Stomach smooth muscle (tissue), 2 donors: ENCODE measurements at regions not wholly inside any gene's neighbourhood (a gene's known extent, or its start where the extent isn't known, plus 50 kb on each side); places are given as distances from the start of the nearest gene placed in this dataset.
"Not testable (repeated sequence)": the region's sequence is repeated elsewhere in the genome, so short reads cannot be mapped to it uniquely, and the experiment has no call there.

Source experiments
- H3K27ac ChIP-seq: one replicate; pipeline ENCODE4 v1.7.0; 2013; ENCODE audit warnings: mild to moderate bottlenecking, low read length, inconsistent platforms
- H3K27me3 ChIP-seq, 2 donors: one replicate each; pipeline ENCODE4 v1.7.0; 2013; ENCODE audit warnings: low read length in 2 of 2; ENCODE audit not compliant: insufficient read depth in 2 of 2, control insufficient read depth in 1 of 2
- H3K36me3 ChIP-seq, 2 donors: one replicate each; pipeline ENCODE4 v1.7.0; 2013; ENCODE audit warnings: low read length in 2 of 2; ENCODE audit not compliant: control insufficient read depth in 2 of 2, insufficient read depth in 2 of 2
- H3K4me1 ChIP-seq: one replicate; pipeline ENCODE4 v1.7.0; 2013; ENCODE audit warnings: low read length; ENCODE audit not compliant: control insufficient read depth, insufficient read depth
- H3K4me3 ChIP-seq, 2 donors: one replicate each; pipeline ENCODE4 v1.7.0; 2013; ENCODE audit warnings: low read length in 2 of 2
- H3K9ac ChIP-seq, 2 donors: one replicate each; pipeline ENCODE4 v1.7.0; 2013; ENCODE audit warnings: low read length in 2 of 2, mild to moderate bottlenecking in 1 of 2
- H3K9me3 ChIP-seq, 2 donors: one replicate each; pipeline ENCODE4 v1.7.0; 2013; ENCODE audit warnings: low read length in 2 of 2; ENCODE audit not compliant: control insufficient read depth in 2 of 2
- donor health status: healthy.
- donor health status: Pancreatic carcinoma.

DNA sequence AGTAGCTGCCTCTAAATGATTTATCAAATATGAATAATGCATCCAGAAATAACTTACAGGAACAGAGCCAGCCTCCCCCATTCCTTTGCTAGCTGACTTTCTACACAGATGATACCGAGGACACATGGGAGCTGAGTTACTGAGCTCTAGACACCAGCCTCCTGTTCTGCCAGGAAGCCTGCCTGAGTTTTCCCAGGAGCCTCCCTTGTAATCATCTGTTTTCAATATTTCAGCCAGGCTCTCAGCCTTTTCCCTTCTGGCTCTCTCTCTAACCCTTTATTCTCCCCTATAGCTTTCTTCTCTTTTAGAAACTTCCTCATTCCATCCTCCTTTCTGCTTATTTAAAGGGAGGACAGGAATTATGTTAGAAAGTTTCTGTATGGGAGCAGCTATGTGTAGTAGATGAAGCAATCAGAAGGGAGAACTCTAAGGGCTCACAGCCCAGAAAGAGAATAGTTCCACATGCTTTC, 911.6 kb downstream of the TDRD15 start:
- H3K27ac ChIP-seq: no peak overlapping the region
- no peaks in the 10 kb centered on the region for H3K4me1 ChIP-seq
- peak overlapping the region in 1 of 2 donors; percentile 23 for H3K9ac ChIP-seq
- H3K9me3 ChIP-seq: no peaks in the 10 kb centered on the region
- no peak overlapping the region for H3K4me3 ChIP-seq
- no peaks in the 10 kb centered on the region for H3K36me3 ChIP-seq
- no peaks in the 10 kb centered on the region for H3K27me3 ChIP-seq

- Histone ChIP-seq H3K9me3 (no peaks in the 10 kb centered on the region), H3K4me3 (peak overlapping the region in 1 of 2 donors; percentile 4), H3K9ac (no peak overlapping the region), H3K27me3 (no peaks in the 10 kb centered on the region), H3K4me1 (no peaks in the 10 kb centered on the region), H3K27ac (no peak overlapping the region), H3K36me3 (no peaks in the 10 kb centered on the region)
These were observed 913.5 kb downstream of the TDRD15 start for GRCh38 chr2:22037274-22037673.

DNA sequence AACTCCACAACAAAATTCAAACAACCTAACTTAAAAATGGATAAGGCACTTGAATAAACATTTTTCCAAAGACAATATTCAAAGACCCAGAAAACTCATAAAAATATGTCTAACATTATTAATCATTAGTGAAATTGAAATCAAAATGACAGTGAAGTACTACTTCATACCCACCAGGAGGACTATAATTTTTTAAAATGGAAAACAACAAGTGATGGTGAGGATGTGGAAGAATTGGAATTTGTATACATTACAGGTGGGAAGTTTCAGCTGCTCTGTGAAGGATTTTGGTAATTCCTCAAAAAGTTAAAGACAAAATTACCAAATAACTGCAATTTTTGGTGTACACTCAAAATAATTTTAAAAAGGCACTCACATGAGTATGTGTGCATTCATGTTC, 920.0 kb downstream of the TDRD15 start:
- no peak overlapping the region for H3K4me3 ChIP-seq
- H3K4me1 ChIP-seq: no peaks in the 10 kb centered on the region
- no peak overlapping the region for H3K9ac ChIP-seq
- H3K27ac ChIP-seq: no peak overlapping the region
- H3K27me3 ChIP-seq: no peaks in the 10 kb centered on the region
- no peaks in the 10 kb centered on the region for H3K36me3 ChIP-seq
- no peaks in the 10 kb centered on the region for H3K9me3 ChIP-seq

DNA sequence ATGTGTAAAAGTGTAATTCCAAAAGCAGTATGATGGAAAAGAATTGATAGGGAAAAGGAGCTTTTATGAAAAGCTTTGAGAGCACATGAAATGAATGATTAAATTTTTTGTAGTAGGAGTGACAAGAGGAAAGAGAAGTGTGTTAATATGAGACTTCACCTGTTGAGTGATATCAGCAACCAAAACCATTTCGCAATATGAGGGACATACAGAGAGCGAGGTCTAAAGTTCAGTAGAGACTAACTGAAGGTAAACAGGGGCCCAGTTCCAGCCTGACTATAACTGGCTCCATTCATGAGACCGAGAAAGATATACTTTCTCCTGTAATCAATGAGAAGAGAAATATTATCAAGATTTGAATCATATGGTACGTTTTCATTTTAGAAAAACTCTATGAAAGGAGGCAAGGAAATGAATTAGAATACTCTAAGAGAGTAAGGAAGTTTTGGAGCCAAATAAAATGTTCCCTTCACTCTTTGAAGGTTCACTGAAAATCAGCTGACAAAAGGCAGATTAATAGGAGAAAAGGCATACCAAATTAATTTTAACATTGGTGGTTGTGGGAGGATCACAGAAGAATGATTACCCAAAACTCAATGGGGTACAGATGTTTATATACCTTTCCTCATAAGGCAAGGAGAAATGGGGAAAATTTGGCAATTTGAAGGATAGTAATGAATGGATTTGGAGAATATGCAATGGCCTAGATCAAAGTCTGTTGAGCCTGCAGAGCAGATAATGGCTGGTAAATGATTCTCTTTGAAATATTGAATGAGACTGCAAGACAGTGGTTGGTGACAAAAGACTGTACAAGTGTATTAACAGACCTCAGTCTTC, 932.2 kb downstream of the TDRD15 start:
- Histone ChIP-seq H3K36me3 (no peaks in the 10 kb centered on the region), H3K4me1 (no peaks in the 10 kb centered on the region), H3K4me3 (no peak overlapping the region), H3K9ac (no peak overlapping the region), H3K27me3 (no peaks in the 10 kb centered on the region), H3K27ac (no peak overlapping the region), H3K9me3 (no peaks in the 10 kb centered on the region)

- Histone ChIP-seq H3K4me1 (no peaks in the 10 kb centered on the region), H3K4me3 (no peak overlapping the region), H3K36me3 (no peaks in the 10 kb centered on the region), H3K9ac (no peak overlapping the region), H3K27me3 (no peaks in the 10 kb centered on the region), H3K27ac (no peak overlapping the region), H3K9me3 (no peaks in the 10 kb centered on the region)
These were observed 932.9 kb downstream of the TDRD15 start for GRCh38 chr2:22056621-22057132.

DNA sequence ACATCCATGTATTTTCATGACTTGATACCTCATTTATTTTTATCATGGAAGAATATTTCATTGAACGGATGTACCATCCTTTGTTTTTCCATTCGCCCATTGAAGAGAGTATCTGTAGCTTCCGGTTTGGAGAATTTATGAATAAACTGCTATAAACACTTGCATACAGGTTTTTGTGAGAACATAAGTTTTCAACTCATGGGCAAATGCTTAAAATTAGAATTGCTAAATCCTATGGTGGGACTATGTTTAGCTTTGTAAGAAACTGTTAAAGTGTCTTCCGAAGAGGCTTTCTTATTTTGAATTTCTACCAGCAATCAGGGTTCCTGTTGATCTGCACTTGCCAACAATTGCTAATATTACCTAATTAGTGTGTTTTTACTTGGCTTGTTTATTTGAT, 938.9 kb downstream of the TDRD15 start:
- Histone ChIP-seq H3K4me3 (no peak overlapping the region), H3K27ac (no peak overlapping the region), H3K9me3 (no peaks in the 10 kb centered on the region), H3K9ac (no peak overlapping the region), H3K36me3 (no peaks in the 10 kb centered on the region), H3K27me3 (no peaks in the 10 kb centered on the region), H3K4me1 (no peaks in the 10 kb centered on the region)

- H3K9me3 ChIP-seq: no peaks in the 10 kb centered on the region
- no peaks in the 10 kb centered on the region for H3K36me3 ChIP-seq
- H3K4me3 ChIP-seq: no peak overlapping the region
- H3K4me1 ChIP-seq: no peaks in the 10 kb centered on the region
- no peaks in the 10 kb centered on the region for H3K27me3 ChIP-seq
- H3K27ac ChIP-seq: no peak overlapping the region
- H3K9ac ChIP-seq: no peak overlapping the region
These were observed 952.7 kb downstream of the TDRD15 start for GRCh38 chr2:22076454-22076853.

GRCh38 chr2:22078701-22079100, 954.9 kb downstream of the TDRD15 start:
- H3K9me3 ChIP-seq: no peaks in the 10 kb centered on the region
- H3K27me3 ChIP-seq: no peaks in the 10 kb centered on the region
- H3K36me3 ChIP-seq: no peaks in the 10 kb centered on the region
- no peak overlapping the region for H3K27ac ChIP-seq
- H3K4me1 ChIP-seq: no peaks in the 10 kb centered on the region
- H3K4me3 ChIP-seq: no peak overlapping the region
- no peak overlapping the region for H3K9ac ChIP-seq

GRCh38 chr2:22079583-22079982, 955.8 kb downstream of the TDRD15 start:
- no peak overlapping the region for H3K27ac ChIP-seq
- H3K27me3 ChIP-seq: no peaks in the 10 kb centered on the region
- no peaks in the 10 kb centered on the region for H3K4me1 ChIP-seq
- H3K36me3 ChIP-seq: no peaks in the 10 kb centered on the region
- H3K4me3 ChIP-seq: no peak overlapping the region
- H3K9ac ChIP-seq: no peak overlapping the region
- H3K9me3 ChIP-seq: no peaks in the 10 kb centered on the region

DNA sequence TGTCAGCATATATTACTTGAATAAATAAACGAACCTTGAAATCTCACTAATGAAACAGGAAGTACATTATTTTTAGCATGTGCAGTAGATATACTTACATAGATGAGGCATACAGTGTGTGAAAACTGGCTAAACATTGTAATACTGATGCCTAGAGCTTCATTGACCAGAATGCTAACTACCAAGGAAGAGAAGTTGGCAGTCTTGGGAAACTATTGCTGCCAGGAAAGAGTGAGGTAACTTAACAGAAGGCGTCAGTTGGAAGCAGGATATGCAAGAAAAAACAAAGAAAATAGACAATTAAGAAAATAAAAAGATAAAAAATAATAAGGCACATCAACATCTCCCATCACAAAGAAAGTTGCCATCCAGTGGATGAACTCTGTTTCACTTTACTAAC, 963.0 kb downstream of the TDRD15 start:
- H3K9ac ChIP-seq: no peak overlapping the region
- no peak overlapping the region for H3K4me3 ChIP-seq
- H3K9me3 ChIP-seq: no peaks in the 10 kb centered on the region
- H3K36me3 ChIP-seq: no peaks in the 10 kb centered on the region
- H3K27me3 ChIP-seq: no peaks in the 10 kb centered on the region
- H3K4me1 ChIP-seq: no peaks in the 10 kb centered on the region
- H3K27ac ChIP-seq: no peak overlapping the region

- not testable (repeated sequence) for H3K27me3 ChIP-seq, H3K36me3 ChIP-seq, H3K27ac ChIP-seq, H3K9ac ChIP-seq, H3K4me1 ChIP-seq, H3K4me3 ChIP-seq, H3K9me3 ChIP-seq
These were observed 979.8 kb downstream of the TDRD15 start for GRCh38 chr2:22103617-22104016.
